ENCODE measurements at regions not wholly inside any gene's neighbourhood (a gene's known extent, or its start where the extent isn't known, plus 50 kb on each side); places are given as distances from the start of the nearest gene placed in this dataset.

DNA sequence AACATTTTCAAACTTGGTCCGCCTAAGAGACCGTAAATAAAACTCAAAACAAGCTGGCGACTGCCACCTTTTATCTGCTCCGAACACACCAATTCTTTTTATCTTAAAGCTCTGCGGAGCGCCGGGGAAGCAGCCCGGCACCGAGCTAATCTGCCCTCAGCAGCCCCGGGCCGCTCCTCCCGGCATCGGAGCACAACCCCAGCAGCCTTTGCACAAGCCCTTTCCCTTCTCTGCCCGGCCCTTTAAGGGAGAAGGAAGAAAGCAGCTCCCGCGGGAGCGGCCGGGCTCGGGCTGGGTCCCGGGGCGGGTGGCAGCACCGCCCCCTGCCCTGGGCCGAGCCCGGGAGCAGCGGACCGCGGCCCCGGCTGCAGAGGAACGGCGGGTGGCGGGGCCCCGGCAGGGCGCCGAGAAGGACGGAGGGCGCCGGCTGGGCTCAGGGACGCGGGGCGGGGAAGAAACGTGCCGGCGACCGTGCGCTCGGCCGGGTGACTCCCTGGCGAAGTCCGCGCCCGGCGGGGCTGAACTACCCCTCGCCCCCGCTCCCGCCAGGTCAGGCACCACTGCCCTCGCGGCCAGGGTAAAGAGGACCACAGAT, 133.6 kb upstream of the C11orf58 start (continued):
- TF ChIP-seq MED1 (CRISPR knock-in tag; IDR thresholded peaks at IDR 0.05) (no peak), SNAPC2 (CRISPR knock-in tag; IDR thresholded peaks at IDR 0.05) (no peak), ZMYM2 (CRISPR knock-in tag; IDR thresholded peaks at IDR 0.05) (no peak), SMARCC2 (IDR thresholded peaks at IDR 0.05) (no peak), IKZF1 (IDR thresholded peaks at IDR 0.05) (no peak), RFX3 (CRISPR knock-in tag; IDR thresholded peaks at IDR 0.05) (no peak), ZNF598 (CRISPR knock-in tag; IDR thresholded peaks at IDR 0.05; ENCODE audit: borderline replicate concordance) (no peak), GATA4 (IDR thresholded peaks at IDR 0.05; ENCODE audit: borderline replicate concordance, low read depth) (no peak)
- TF ChIP-seq, protein P1, sequence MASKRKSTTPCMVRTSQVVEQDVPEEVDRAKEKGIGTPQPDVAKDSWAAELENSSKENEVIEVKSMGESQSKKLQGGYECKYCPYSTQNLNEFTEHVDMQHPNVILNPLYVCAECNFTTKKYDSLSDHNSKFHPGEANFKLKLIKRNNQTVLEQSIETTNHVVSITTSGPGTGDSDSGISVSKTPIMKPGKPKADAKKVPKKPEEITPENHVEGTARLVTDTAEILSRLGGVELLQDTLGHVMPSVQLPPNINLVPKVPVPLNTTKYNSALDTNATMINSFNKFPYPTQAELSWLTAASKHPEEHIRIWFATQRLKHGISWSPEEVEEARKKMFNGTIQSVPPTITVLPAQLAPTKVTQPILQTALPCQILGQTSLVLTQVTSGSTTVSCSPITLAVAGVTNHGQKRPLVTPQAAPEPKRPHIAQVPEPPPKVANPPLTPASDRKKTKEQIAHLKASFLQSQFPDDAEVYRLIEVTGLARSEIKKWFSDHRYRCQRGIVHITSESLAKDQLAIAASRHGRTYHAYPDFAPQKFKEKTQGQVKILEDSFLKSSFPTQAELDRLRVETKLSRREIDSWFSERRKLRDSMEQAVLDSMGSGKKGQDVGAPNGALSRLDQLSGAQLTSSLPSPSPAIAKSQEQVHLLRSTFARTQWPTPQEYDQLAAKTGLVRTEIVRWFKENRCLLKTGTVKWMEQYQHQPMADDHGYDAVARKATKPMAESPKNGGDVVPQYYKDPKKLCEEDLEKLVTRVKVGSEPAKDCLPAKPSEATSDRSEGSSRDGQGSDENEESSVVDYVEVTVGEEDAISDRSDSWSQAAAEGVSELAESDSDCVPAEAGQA (IDR thresholded peaks at IDR 0.05; ENCODE audit: low read depth) = no peak
- TF ChIP-seq, protein P1 (CRISPR knock-in tag; IDR thresholded peaks at IDR 0.05; ENCODE audit: borderline replicate concordance) = no peak
- TF ChIP-seq, protein P2, sequence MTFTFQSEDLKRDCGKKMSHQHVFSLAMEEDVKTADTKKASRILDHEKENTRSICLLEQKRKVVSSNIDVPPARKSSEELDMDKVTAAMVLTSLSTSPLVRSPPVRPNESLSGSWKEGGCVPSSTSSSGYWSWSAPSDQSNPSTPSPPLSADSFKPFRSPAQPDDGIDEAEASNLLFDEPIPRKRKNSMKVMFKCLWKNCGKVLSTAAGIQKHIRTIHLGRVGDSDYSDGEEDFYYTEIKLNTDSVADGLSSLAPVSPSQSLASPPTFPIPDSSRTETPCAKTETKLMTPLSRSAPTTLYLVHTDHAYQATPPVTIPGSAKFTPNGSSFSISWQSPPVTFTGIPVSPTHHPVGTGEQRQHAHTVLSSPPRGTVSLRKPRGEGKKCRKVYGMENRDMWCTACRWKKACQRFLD (CRISPR knock-in tag; IDR thresholded peaks at IDR 0.05; ENCODE audit: borderline replicate concordance) = no peak
- TF ChIP-seq, protein P3, sequence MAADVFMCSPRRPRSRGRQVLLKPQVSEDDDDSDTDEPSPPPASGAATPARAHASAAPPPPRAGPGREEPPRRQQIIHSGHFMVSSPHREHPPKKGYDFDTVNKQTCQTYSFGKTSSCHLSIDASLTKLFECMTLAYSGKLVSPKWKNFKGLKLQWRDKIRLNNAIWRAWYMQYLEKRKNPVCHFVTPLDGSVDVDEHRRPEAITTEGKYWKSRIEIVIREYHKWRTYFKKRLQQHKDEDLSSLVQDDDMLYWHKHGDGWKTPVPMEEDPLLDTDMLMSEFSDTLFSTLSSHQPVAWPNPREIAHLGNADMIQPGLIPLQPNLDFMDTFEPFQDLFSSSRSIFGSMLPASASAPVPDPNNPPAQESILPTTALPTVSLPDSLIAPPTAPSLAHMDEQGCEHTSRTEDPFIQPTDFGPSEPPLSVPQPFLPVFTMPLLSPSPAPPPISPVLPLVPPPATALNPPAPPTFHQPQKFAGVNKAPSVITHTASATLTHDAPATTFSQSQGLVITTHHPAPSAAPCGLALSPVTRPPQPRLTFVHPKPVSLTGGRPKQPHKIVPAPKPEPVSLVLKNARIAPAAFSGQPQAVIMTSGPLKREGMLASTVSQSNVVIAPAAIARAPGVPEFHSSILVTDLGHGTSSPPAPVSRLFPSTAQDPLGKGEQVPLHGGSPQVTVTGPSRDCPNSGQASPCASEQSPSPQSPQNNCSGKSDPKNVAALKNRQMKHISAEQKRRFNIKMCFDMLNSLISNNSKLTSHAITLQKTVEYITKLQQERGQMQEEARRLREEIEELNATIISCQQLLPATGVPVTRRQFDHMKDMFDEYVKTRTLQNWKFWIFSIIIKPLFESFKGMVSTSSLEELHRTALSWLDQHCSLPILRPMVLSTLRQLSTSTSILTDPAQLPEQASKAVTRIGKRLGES (CRISPR knock-in tag; IDR thresholded peaks at IDR 0.05; ENCODE audit: borderline replicate concordance) = no peak
- TF ChIP-seq, protein P4, sequence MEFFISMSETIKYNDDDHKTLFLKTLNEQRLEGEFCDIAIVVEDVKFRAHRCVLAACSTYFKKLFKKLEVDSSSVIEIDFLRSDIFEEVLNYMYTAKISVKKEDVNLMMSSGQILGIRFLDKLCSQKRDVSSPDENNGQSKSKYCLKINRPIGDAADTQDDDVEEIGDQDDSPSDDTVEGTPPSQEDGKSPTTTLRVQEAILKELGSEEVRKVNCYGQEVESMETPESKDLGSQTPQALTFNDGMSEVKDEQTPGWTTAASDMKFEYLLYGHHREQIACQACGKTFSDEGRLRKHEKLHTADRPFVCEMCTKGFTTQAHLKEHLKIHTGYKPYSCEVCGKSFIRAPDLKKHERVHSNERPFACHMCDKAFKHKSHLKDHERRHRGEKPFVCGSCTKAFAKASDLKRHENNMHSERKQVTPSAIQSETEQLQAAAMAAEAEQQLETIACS (CRISPR knock-in tag; IDR thresholded peaks at IDR 0.05) = no peak
- TF ChIP-seq, protein P5, sequence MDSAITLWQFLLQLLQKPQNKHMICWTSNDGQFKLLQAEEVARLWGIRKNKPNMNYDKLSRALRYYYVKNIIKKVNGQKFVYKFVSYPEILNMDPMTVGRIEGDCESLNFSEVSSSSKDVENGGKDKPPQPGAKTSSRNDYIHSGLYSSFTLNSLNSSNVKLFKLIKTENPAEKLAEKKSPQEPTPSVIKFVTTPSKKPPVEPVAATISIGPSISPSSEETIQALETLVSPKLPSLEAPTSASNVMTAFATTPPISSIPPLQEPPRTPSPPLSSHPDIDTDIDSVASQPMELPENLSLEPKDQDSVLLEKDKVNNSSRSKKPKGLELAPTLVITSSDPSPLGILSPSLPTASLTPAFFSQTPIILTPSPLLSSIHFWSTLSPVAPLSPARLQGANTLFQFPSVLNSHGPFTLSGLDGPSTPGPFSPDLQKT (CRISPR knock-in tag; IDR thresholded peaks at IDR 0.05; ENCODE audit: borderline replicate concordance) = no peak
- TF ChIP-seq, protein P6, sequence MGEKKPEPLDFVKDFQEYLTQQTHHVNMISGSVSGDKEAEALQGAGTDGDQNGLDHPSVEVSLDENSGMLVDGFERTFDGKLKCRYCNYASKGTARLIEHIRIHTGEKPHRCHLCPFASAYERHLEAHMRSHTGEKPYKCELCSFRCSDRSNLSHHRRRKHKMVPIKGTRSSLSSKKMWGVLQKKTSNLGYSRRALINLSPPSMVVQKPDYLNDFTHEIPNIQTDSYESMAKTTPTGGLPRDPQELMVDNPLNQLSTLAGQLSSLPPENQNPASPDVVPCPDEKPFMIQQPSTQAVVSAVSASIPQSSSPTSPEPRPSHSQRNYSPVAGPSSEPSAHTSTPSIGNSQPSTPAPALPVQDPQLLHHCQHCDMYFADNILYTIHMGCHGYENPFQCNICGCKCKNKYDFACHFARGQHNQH (CRISPR knock-in tag; IDR thresholded peaks at IDR 0.05) = no peak
